Hepatocyte (in vitro differentiated cells): ENCODE measurements at regions not wholly inside any gene's neighbourhood (a gene's known extent, or its start where the extent isn't known, plus 50 kb on each side); places are given as distances from the start of the nearest gene placed in this dataset.

Experiments
- EZH2 ChIP-seq: fragments of 200-600 bp; sonication (generic); IDR thresholded peaks from 2 replicates; pipeline ENCODE4 v1.6.1; 2016; ENCODE audit warnings: antibody characterized with exemption, mild to moderate bottlenecking, borderline replicate concordance
- EZH2phosphoT487 ChIP-seq: fragments of 200-600 bp; sonication (generic); IDR thresholded peaks from one replicate; pipeline ENCODE4 v1.6.1; 2018; ENCODE audit warnings: antibody characterized with exemption, mild to moderate bottlenecking, low read depth, moderate library complexity; ENCODE audit not compliant: unreplicated experiment, severe bottlenecking
- TF ChIP-seq, protein P1 (sequence below): fragments of 200-600 bp; sonication (generic); IDR thresholded peaks from 2 replicates; pipeline ENCODE4 v1.5.1; 2016; ENCODE audit warnings: antibody characterized with exemption, mild to moderate bottlenecking; ENCODE audit not compliant: poor library complexity

- TF ChIP-seq, protein P1, sequence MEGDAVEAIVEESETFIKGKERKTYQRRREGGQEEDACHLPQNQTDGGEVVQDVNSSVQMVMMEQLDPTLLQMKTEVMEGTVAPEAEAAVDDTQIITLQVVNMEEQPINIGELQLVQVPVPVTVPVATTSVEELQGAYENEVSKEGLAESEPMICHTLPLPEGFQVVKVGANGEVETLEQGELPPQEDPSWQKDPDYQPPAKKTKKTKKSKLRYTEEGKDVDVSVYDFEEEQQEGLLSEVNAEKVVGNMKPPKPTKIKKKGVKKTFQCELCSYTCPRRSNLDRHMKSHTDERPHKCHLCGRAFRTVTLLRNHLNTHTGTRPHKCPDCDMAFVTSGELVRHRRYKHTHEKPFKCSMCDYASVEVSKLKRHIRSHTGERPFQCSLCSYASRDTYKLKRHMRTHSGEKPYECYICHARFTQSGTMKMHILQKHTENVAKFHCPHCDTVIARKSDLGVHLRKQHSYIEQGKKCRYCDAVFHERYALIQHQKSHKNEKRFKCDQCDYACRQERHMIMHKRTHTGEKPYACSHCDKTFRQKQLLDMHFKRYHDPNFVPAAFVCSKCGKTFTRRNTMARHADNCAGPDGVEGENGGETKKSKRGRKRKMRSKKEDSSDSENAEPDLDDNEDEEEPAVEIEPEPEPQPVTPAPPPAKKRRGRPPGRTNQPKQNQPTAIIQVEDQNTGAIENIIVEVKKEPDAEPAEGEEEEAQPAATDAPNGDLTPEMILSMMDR = no peak
- TF ChIP-seq EZH2 (no peak), EZH2phosphoT487 (no peak)
Observed at GRCh38 chr5:93019896-93020295, 561.1 kb downstream of the NR2F1-AS1 start.
